Mesothelial cell of epicardium (in vitro differentiated cells): ENCODE measurements at regions not wholly inside any gene's neighbourhood (a gene's known extent, or its start where the extent isn't known, plus 50 kb on each side); places are given as distances from the start of the nearest gene placed in this dataset.

Experiments
- DNase-seq, 2 experiments: peaks; one replicate each; pipeline ENCODE4 v3.0.0; 2021; ENCODE audit warnings: low spot score in 2 of 2; ENCODE audit not compliant: unreplicated experiment in 2 of 2
- H3K27ac Mint-ChIP-seq: 2 replicates; pipeline ENCODE4 v1.8.0; 2021; ENCODE audit warnings: mixed read lengths
- H3K27me3 Mint-ChIP-seq: 2 replicates; pipeline ENCODE4 v1.8.0; 2021; ENCODE audit warnings: low read depth, mixed read lengths
- H3K36me3 Mint-ChIP-seq: 2 replicates; pipeline ENCODE4 v1.8.0; 2021; ENCODE audit warnings: mixed read lengths
- H3K4me1 Mint-ChIP-seq: 2 replicates; pipeline ENCODE4 v1.8.0; 2021; ENCODE audit warnings: mixed read lengths
- H3K4me3 Mint-ChIP-seq: 2 replicates; pipeline ENCODE4 v1.8.0; 2021; ENCODE audit warnings: mild to moderate bottlenecking, moderate library complexity, mixed read lengths
- H3K9me3 Mint-ChIP-seq: 2 replicates; pipeline ENCODE4 v1.8.0; 2021; ENCODE audit warnings: mixed read lengths
- CTCF ChIP-seq: fragments of 200-600 bp; sonication (generic); IDR thresholded peaks from one replicate; pipeline ENCODE4 v1.5.0; 2021; ENCODE audit warnings: antibody characterized with exemption; ENCODE audit not compliant: unreplicated experiment

DNA sequence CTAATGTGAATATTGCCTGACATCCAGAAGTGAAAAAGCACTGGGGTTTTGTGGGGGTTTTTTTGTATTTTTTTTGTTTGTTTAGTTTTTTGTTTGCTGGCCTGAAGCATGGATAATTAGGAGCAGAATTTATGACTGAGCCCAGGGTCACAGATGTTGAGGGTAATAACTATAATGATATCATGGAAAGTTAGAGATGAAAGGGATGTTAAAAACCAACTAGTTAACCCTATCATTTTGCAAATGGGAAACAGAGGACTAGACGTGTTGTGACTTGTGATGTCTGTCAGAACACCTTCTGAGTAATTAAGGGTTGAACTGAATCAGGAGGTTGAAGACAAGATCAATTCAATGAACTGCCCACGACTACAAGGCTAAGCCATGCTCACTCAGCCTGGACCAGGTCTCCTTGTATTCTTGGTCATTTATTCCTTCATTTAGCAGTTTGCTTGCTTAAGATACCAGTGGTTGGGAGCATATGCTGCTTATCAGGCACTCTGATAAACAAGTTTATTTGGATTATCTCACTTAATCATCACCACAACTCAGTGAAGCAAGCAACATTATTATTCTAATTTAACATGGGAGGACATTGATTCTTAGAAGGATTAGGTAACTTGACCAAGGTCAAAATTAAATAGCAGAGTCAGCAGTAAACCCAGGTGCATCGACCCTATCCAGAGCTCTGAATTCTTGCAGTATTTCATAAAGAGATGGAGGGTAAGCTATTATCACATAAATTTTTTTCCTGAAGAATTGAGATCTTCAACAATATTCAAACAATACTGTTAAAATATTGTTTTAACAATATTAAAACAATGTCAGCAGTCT, 75.7 kb upstream of the PIK3R1 start:
- Mint-ChIP-seq H3K4me1 (peaks cover 3% of the 10 kb centered on the region), H3K4me3 (no peak overlapping the region), H3K36me3 (peaks cover 4% of the 10 kb centered on the region), H3K27me3 (peaks cover 6% of the 10 kb centered on the region), H3K27ac (no peak overlapping the region), H3K9me3 (peaks cover 11% of the 10 kb centered on the region)
- no peak for DNase-seq
- TF ChIP-seq CTCF, result no peak

DNA sequence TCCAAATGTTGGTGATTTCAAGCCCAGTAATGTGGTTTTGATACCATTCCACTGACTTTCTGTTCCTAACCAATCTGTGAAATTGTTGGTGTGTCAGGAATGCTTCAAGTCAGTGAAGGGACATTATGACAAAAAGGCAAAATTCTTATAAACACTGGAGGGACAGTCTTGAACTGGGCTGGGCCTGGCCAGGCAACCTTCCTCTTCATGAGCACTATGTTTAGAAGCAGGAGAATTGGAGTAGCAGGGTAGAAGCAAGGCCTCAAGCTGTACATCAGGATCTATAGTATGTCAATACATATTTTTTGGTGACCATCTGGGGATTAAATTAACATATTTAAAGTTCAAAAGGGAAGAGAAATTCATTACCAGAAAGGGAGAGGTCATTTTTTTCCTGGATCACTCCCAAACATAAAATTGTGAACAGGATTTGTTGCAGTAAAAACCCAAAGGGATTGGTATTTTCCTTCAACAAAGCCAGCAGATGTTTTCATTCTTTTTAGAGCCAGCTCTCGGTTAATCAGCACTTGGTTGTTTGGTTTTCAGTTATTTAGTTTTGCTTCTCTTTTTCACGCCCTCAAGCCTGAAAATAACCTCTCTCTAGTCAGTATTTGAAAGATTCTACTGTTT, 77.9 kb upstream of the PIK3R1 start:
- Mint-ChIP-seq H3K27me3 (peaks cover 6% of the 10 kb centered on the region), H3K4me3 (no peak overlapping the region), H3K4me1 (peaks cover 3% of the 10 kb centered on the region), H3K27ac (no peak overlapping the region), H3K9me3 (peaks cover 3% of the 10 kb centered on the region), H3K36me3 (no peaks in the 10 kb centered on the region)
- DNase-seq, result no peak
- no peak for TF ChIP-seq CTCF

GRCh38 chr5:68134669-68135313, 80.8 kb upstream of the PIK3R1 start:
- H3K4me3 Mint-ChIP-seq, result no peak overlapping the region
- no peak for DNase-seq
- peaks cover 2% of the 10 kb centered on the region for H3K4me1 Mint-ChIP-seq
- H3K27ac Mint-ChIP-seq, result no peak overlapping the region
- peaks cover 6% of the 10 kb centered on the region for H3K27me3 Mint-ChIP-seq
- no peak for TF ChIP-seq CTCF
- no peaks in the 10 kb centered on the region for H3K36me3 Mint-ChIP-seq
- H3K9me3 Mint-ChIP-seq, result no peaks in the 10 kb centered on the region

DNA sequence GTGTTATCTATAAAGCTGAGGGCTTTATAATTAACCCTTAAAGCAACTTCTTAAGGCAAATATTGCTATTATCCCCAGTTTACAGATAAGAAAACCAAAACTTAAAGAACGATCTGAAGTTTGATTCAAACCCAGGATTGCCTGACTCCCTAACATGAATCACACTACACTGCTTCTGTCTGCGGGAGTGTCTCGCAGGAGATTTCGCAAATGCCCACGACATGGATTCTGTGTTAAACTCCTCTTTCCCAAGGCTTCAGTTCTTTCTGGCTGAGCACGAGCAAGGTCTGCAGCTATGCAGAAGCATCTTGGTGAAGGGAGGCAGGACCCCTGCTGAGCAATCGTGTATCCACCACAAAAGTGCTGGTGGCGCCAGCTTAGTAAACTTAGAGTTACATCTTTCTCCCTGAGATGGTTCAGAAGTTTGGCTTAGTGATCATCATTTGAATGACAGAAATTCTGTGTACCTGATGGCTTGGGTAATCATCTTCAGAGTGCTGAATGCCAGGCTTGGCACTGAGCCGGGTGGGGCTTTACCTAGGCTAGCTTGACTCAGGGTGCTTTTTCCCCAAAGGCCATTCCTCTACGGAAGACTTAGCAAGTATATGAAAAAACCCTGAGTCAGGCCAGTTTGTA, 81.4 kb upstream of the PIK3R1 start:
- H3K9me3 Mint-ChIP-seq, result no peaks in the 10 kb centered on the region
- H3K27ac Mint-ChIP-seq, result no peak overlapping the region
- no peak for TF ChIP-seq CTCF
- no peaks in the 10 kb centered on the region for H3K36me3 Mint-ChIP-seq
- peaks cover 6% of the 10 kb centered on the region for H3K27me3 Mint-ChIP-seq
- no peak overlapping the region for H3K4me3 Mint-ChIP-seq
- DNase-seq, result no peak
- H3K4me1 Mint-ChIP-seq, result peaks cover 2% of the 10 kb centered on the region

- DNase-seq, result no peak
- peaks cover 4% of the 10 kb centered on the region for H3K27me3 Mint-ChIP-seq
- no peak for TF ChIP-seq CTCF
- no peak overlapping the region for H3K4me3 Mint-ChIP-seq
- no peaks in the 10 kb centered on the region for H3K36me3 Mint-ChIP-seq
- no peak overlapping the region for H3K27ac Mint-ChIP-seq
- H3K9me3 Mint-ChIP-seq, result no peaks in the 10 kb centered on the region
- H3K4me1 Mint-ChIP-seq, result peaks cover 6% of the 10 kb centered on the region
Measured at GRCh38 chr5:68130253-68130652, 85.3 kb upstream of the PIK3R1 start.
